Fibroblast of lung (primary cell): ENCODE measurements at regions not wholly inside any gene's neighbourhood (a gene's known extent, or its start where the extent isn't known, plus 50 kb on each side); places are given as distances from the start of the nearest gene placed in this dataset.

Experiments
- DNase-seq, 2 donors: peaks; one replicate each; pipeline versions ENCODE4 v3.0.0 to v3.0.0-alpha.2; 2010; ENCODE audit warnings: low read depth in 2 of 2
- H2AFZ ChIP-seq: 2 replicates; pipeline ENCODE4 v1.5.1; 2012; ENCODE audit warnings: low read length, control low read depth, inconsistent platforms
- H3K27ac ChIP-seq: 2 replicates; pipeline ENCODE4 v1.5.1; 2011; ENCODE audit warnings: low read length, control low read depth; ENCODE audit not compliant: insufficient read depth
- H3K27me3 ChIP-seq: 2 replicates; pipeline ENCODE4 v1.5.1; 2011; ENCODE audit warnings: mild to moderate bottlenecking, low read length; ENCODE audit not compliant: control insufficient read depth, insufficient read depth
- H3K36me3 ChIP-seq: 2 replicates; pipeline ENCODE4 v1.5.1; 2011; ENCODE audit warnings: low read length; ENCODE audit not compliant: control insufficient read depth, insufficient read depth
- H3K4me1 ChIP-seq: 2 replicates; pipeline ENCODE4 v1.5.1; 2011; ENCODE audit warnings: low read length; ENCODE audit not compliant: control insufficient read depth, insufficient read depth; ENCODE audit errors: extremely low read depth
- H3K4me2 ChIP-seq: 2 replicates; pipeline ENCODE4 v1.5.1; 2011; ENCODE audit warnings: low read length, control low read depth; ENCODE audit not compliant: insufficient read depth; ENCODE audit errors: extremely low read depth
- H3K4me3 ChIP-seq, 4 experiments: fragments of 200-600 bp in 1 of 4; sonication (generic) in 1 of 4; replicated peaks in 1 of 4; 2 replicates each; pipeline ENCODE4 v1.5.1; 2011 to 2016; ENCODE audit warnings: low read length in 4 of 4, low read depth in 3 of 4, mild to moderate bottlenecking in 3 of 4, control low read depth in 2 of 4, inconsistent platforms in 1 of 4, mixed read lengths in 1 of 4; ENCODE audit not compliant: insufficient read depth in 1 of 4; ENCODE audit errors: control extremely low read depth in 1 of 4
- H3K79me2 ChIP-seq: 2 replicates; pipeline ENCODE4 v1.5.1; 2012; ENCODE audit warnings: mild to moderate bottlenecking, low read length, inconsistent platforms; ENCODE audit not compliant: control insufficient read depth, insufficient read depth
- H3K9ac ChIP-seq: 2 replicates; pipeline ENCODE4 v1.5.1; 2011; ENCODE audit warnings: mild to moderate bottlenecking, low read length, control low read depth; ENCODE audit not compliant: insufficient read depth
- H3K9me3 ChIP-seq: 2 replicates; pipeline ENCODE4 v1.5.1; 2012; ENCODE audit warnings: low read depth, low read length; ENCODE audit not compliant: control insufficient read depth, insufficient read depth
- H4K20me1 ChIP-seq: 2 replicates; pipeline ENCODE4 v1.5.1; 2011; ENCODE audit warnings: low read length; ENCODE audit not compliant: control insufficient read depth, insufficient read depth; ENCODE audit errors: extremely low read depth
- EZH2 ChIP-seq: IDR thresholded peaks from 2 replicates; pipeline ENCODE4 v1.5.1; 2012; ENCODE audit warnings: low read length, control low read depth, mild to moderate bottlenecking; ENCODE audit errors: missing control alignments
- TF ChIP-seq, protein P1 (sequence below), 2 donors: IDR thresholded peaks in 1 of 2; conservative IDR thresholded peaks in 1 of 2; 1 replicate in 1 of 2; 2 replicates in 1 of 2; pipeline ENCODE4 v1.5.1; 2011 to 2012; ENCODE audit warnings: low read length in 2 of 2, control low read depth in 1 of 2, inconsistent platforms in 1 of 2, low read depth in 1 of 2, mild to moderate bottlenecking in 1 of 2

- H3K36me3 ChIP-seq, result no peaks in the 10 kb centered on the region
- no peak for DNase-seq
- H3K9me3 ChIP-seq, result no peaks in the 10 kb centered on the region
- no peak overlapping the region for H3K4me3 ChIP-seq
- TF ChIP-seq EZH2, result no peak
- TF ChIP-seq, protein P1, sequence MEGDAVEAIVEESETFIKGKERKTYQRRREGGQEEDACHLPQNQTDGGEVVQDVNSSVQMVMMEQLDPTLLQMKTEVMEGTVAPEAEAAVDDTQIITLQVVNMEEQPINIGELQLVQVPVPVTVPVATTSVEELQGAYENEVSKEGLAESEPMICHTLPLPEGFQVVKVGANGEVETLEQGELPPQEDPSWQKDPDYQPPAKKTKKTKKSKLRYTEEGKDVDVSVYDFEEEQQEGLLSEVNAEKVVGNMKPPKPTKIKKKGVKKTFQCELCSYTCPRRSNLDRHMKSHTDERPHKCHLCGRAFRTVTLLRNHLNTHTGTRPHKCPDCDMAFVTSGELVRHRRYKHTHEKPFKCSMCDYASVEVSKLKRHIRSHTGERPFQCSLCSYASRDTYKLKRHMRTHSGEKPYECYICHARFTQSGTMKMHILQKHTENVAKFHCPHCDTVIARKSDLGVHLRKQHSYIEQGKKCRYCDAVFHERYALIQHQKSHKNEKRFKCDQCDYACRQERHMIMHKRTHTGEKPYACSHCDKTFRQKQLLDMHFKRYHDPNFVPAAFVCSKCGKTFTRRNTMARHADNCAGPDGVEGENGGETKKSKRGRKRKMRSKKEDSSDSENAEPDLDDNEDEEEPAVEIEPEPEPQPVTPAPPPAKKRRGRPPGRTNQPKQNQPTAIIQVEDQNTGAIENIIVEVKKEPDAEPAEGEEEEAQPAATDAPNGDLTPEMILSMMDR (conservative IDR thresholded peaks at IDR 0.05 in 1 of 2, IDR thresholded peaks at IDR 0.05 in 1 of 2; ENCODE audit: low read depth in 1 of 2, low read length in 2 of 2), result no peak
- H4K20me1 ChIP-seq, result no peaks in the 10 kb centered on the region
- H3K9ac ChIP-seq, result no peak overlapping the region
- H3K27me3 ChIP-seq, result no peaks in the 10 kb centered on the region
- no peak overlapping the region for H3K4me2 ChIP-seq
- H3K4me1 ChIP-seq, result no peaks in the 10 kb centered on the region
- no peak overlapping the region for H3K27ac ChIP-seq
- no peaks in the 10 kb centered on the region for H3K79me2 ChIP-seq
- H2AFZ ChIP-seq, result no peak overlapping the region
These were observed 1267.2 kb downstream of the SLITRK1 start for GRCh38 chr13:82615043-82615442.

DNA sequence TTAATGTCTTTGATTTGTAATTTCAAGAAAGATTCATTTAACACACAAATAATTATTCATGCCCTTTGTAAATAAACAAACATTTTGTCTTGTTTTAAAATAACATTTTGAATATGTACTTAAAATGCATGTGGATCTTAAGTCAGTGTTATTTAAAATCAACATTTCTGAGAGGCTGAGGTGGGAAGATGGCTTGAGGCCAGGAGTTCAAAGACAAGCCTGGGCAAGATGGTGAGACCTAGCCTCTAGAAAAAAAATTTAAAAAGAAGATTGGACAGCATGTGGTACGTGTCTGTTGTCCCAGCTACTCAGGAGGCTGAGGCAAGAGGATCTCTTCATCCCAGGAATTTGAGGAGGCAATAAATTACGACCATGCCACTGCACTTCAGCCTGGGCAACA lies 1268.2 kb downstream of the SLITRK1 start:
- TF ChIP-seq, protein P1 (conservative IDR thresholded peaks at IDR 0.05 in 1 of 2, IDR thresholded peaks at IDR 0.05 in 1 of 2; ENCODE audit: low read depth in 1 of 2, low read length in 2 of 2), result no peak
- no peak for TF ChIP-seq EZH2

DNA sequence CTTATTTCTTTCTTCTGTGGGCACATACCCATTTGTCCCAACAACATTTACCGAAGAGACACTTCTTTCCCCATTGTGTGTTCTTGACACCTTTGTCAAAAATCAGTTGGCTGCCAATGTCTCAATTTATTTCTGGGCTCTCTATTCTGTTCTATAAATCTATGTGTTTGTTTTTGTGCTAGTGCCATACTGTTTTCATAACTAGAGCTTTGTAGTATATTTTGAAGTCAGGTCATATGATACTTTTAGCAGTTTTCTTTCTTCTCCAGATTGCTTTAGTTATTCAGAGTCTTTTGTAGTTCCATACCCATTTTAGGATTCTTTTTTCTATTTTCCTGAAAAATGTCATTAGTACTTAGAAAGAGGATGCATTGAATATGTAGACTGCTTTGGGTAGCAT lies 1276.3 kb downstream of the SLITRK1 start:
- Histone ChIP-seq H3K4me3 (no peak overlapping the region), H3K27ac (no peak overlapping the region), H3K4me2 (no peak overlapping the region), H3K9me3 (no peaks in the 10 kb centered on the region), H4K20me1 (no peaks in the 10 kb centered on the region), H3K36me3 (no peaks in the 10 kb centered on the region), H3K27me3 (no peaks in the 10 kb centered on the region), H3K79me2 (no peaks in the 10 kb centered on the region), H2AFZ (no peak overlapping the region), H3K9ac (no peak overlapping the region), H3K4me1 (no peaks in the 10 kb centered on the region)
- no peak for DNase-seq
- TF ChIP-seq, protein P1 (conservative IDR thresholded peaks at IDR 0.05 in 1 of 2, IDR thresholded peaks at IDR 0.05 in 1 of 2; ENCODE audit: low read depth in 1 of 2, low read length in 2 of 2), result no peak
- no peak for TF ChIP-seq EZH2

More for the DNA sequence above, 1268.2 kb downstream of the SLITRK1 start:
- Histone ChIP-seq H3K9ac (no peak overlapping the region), H4K20me1 (no peaks in the 10 kb centered on the region), H3K4me2 (no peak overlapping the region), H3K4me3 (no peak overlapping the region), H3K27me3 (no peaks in the 10 kb centered on the region), H3K4me1 (no peaks in the 10 kb centered on the region), H3K79me2 (no peaks in the 10 kb centered on the region), H3K9me3 (no peaks in the 10 kb centered on the region), H3K36me3 (no peaks in the 10 kb centered on the region), H2AFZ (no peak overlapping the region), H3K27ac (no peak overlapping the region)
- no peak for DNase-seq
